Body of pancreas (tissue), 4 donors: ENCODE measurements at regions not wholly inside any gene's neighbourhood (a gene's known extent, or its start where the extent isn't known, plus 50 kb on each side); places are given as distances from the start of the nearest gene placed in this dataset.

Source experiments
- POLR2A ChIP-seq, 3 donors: fragments of 450-650 bp; IDR thresholded peaks; one replicate each; pipeline ENCODE4 v1.6.1; 2016; ENCODE audit warnings: antibody characterized with exemption in 3 of 3, mild to moderate bottlenecking in 2 of 3
- TF ChIP-seq, protein P1 (sequence below), 7 experiments: fragments of 450-650 bp in 4 of 7; fragments of 200-600 bp in 3 of 7; sonication (generic) in 3 of 7; IDR thresholded peaks; one replicate each; pipeline ENCODE4 v1.5.1; 2016 to 2019; ENCODE audit warnings: antibody characterized with exemption in 7 of 7

DNA sequence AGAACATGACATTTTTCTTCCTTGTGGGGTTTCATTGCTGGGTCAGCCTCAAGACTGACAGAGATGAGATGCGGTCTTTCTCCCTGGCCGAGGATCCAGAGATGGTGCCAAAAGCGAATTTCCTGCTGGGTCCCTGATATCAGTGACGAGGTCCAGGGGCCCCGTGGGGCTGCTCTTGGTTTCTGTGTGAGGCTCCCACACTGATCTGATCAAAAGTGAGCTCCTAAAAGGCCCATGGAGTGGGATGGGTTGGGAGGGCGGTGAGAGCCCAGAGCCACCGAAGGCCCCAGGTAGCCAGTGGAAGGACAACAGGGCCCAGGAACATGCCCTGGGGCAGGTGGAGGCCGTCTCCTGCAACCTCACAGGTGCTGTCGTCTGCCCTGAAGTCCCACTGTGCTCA, 208.4 kb upstream of the CDH4 start:
- TF ChIP-seq POLR2A (IDR thresholded peaks at IDR 0.05) = no peak
- TF ChIP-seq, protein P1, sequence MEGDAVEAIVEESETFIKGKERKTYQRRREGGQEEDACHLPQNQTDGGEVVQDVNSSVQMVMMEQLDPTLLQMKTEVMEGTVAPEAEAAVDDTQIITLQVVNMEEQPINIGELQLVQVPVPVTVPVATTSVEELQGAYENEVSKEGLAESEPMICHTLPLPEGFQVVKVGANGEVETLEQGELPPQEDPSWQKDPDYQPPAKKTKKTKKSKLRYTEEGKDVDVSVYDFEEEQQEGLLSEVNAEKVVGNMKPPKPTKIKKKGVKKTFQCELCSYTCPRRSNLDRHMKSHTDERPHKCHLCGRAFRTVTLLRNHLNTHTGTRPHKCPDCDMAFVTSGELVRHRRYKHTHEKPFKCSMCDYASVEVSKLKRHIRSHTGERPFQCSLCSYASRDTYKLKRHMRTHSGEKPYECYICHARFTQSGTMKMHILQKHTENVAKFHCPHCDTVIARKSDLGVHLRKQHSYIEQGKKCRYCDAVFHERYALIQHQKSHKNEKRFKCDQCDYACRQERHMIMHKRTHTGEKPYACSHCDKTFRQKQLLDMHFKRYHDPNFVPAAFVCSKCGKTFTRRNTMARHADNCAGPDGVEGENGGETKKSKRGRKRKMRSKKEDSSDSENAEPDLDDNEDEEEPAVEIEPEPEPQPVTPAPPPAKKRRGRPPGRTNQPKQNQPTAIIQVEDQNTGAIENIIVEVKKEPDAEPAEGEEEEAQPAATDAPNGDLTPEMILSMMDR (IDR thresholded peaks at IDR 0.05) = no peak
